NCI-H187 (cell line): ENCODE measurements at regions not wholly inside any gene's neighbourhood (a gene's known extent, or its start where the extent isn't known, plus 50 kb on each side); places are given as distances from the start of the nearest gene placed in this dataset.
"Not testable (repeated sequence)": the region's sequence is repeated elsewhere in the genome, so short reads cannot be mapped to it uniquely, and the experiment has no call there.

Source experiments
- DNase-seq, 2 experiments: peaks; one replicate each; lab custom pipeline; 2025; lab: John Stamatoyannopoulos, UW

DNA sequence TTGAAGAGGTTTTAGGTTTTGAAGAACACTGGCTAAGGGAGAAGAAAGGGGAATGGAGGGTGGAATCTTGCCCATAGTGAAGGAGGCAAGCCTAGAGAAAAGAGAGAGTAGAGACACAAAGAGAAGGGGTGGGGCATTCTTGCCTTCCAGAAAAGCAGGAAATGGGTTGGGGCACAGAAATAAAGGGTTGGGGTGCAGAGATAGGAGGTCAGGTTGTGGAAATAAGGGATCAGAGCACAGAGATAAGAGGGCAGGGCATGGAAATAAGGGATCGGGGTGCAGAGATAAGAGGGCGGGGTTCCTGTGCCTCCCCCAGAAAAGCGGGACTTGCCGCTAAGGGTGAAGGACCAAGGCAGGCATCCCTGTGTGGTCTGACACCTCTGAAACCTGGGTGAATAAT, 69.9 kb downstream of the ALG1L2 start:
- DNase-seq = not testable (repeated sequence)

DNA sequence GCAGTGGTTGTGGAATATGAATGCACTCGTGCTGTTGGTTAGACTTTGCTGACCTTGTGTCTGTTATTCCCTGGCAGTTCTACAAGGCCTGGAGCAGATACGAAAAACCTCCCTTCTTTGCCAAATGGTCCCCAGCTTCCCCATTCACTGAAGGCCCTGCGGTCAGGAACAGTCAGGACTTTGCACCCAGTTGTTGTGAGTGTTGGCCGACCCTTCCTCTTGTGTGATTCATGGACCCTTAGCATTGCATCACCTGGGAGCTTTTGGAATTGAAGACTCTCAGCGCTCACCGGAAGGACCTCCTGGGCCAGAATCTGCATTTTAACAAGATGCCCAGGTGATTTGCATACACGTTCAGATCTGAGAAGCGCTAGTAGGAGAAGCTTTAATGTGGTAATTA, 71.6 kb downstream of the ALG1L2 start:
- DNase-seq = not testable (repeated sequence)

DNA sequence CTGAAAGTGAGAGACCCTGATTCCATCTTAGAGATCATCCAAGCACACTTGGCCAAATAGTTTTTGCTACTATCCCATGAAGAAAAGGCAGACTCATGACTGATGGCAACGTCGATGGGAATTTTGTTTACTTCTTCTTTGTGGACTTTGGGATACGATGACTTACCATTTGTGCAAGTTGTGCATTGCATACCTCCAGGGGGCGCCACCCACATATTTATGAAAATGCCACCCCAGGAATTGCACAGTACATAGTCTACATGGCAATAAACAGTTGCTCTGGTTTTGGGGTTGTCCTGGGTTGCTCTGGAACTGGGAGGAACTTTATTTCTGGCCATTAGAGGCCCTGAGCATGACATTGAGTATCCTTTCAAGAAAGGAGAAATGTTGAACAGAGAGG, 73.8 kb downstream of the ALG1L2 start:
- DNase-seq = not testable (repeated sequence)

DNA sequence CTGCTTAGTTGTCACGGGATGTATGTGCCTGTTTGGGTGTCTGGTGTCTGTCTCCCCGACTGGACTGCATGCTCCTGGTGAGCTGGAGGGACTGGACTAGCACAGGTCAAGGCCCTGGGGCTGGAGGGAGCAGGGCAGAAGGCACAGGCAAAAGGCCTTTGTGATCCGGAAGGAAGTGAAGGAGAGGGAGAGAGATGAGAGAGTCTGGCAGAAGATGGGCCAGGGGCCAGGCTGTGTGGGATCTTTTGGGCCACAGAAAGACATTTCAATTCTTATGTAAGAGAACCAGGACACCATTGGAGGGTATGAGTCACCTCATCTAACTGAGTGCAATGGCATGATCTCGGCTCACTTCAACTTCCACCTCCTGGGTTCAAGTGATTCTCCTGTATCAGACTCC, 85.2 kb downstream of the ALG1L2 start:
- DNase-seq = not testable (repeated sequence)

DNA sequence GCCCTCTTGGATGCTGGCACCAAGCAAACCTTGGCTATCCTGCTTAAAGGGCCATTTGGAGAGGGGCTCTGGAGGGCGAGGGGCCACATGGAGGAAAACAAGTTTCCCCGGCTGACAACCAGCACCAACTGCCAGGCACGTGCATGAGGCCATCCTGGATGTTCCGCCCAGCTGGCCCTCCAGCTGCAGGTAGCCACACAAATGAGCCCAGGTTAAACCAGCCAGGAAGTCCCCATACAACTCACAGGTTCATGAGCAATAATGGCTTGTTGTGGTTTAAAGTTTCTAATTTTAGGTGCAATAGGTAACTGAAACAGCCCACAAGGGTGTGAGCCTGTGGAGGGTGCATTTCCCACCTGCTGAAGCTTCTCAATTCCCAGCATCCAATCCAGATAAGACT, 93.6 kb downstream of the ALG1L2 start:
- DNase-seq = not testable (repeated sequence)

DNA sequence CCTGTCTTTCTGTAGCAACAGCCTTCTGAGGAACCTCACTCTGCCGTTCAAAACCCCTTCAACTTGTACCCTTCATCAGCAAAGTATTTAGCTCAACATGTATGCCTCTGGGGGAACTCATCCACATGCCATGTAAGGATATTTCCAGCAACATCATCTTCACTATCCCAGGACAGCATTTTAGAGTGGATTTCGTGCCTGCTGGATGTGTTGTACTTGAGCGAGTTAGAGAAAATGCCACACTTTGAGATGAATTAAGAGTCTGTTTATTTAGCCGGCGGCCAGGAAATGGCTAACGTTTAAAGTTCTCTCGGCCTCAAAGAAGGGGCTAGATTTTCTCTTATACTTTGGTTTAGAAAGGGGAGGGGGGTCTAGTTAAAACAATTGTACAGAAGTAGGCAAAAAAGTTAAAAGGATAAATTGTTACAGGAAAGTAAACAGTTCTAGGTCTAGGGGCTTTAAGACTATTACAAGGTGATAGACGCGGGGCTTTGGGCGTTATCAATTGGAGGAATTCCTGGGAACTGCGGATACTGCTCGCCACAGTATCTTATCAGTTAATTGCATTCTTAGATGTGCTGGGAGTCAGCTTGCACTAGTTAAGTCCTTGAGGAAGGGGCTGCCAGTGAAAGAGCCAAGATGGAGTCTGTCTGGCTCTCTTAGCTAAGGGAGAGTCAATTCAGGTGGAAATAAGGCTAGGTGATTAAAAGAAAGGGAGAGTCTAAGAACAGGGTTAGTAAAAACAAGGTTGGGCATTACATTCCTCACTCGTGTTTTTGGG, 95.0 kb downstream of the ALG1L2 start:
- DNase-seq = not testable (repeated sequence)

DNA sequence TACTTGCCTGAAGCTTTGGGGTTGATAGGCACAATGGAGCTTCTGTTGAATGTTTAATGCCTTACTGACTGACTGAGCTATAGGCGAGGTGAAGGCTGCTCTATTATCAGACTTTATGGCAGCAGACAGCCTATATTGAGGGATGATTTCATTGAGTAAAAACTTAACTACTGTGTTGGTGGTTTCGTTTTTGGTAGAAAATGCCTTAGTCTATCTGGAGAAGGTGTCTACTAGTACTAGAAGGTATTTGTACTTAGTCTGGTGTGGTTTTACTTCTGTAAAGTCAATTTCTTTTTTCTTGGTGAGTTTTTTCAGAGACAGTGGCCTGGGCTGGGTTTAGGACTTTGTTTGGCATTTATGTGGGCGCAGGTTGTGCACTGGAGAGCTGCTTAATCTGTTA, 97.2 kb downstream of the ALG1L2 start:
- DNase-seq = not testable (repeated sequence)

- not testable (repeated sequence) for DNase-seq
These were observed 97.8 kb downstream of the ALG1L2 start for GRCh38 chr3:130179353-130179970.

- DNase-seq = not testable (repeated sequence)
These were observed 100.8 kb downstream of the ALG1L2 start for GRCh38 chr3:130182475-130182874.

- not testable (repeated sequence) for DNase-seq
These were observed 102.1 kb downstream of the ALG1L2 start for GRCh38 chr3:130183689-130184088.

DNA sequence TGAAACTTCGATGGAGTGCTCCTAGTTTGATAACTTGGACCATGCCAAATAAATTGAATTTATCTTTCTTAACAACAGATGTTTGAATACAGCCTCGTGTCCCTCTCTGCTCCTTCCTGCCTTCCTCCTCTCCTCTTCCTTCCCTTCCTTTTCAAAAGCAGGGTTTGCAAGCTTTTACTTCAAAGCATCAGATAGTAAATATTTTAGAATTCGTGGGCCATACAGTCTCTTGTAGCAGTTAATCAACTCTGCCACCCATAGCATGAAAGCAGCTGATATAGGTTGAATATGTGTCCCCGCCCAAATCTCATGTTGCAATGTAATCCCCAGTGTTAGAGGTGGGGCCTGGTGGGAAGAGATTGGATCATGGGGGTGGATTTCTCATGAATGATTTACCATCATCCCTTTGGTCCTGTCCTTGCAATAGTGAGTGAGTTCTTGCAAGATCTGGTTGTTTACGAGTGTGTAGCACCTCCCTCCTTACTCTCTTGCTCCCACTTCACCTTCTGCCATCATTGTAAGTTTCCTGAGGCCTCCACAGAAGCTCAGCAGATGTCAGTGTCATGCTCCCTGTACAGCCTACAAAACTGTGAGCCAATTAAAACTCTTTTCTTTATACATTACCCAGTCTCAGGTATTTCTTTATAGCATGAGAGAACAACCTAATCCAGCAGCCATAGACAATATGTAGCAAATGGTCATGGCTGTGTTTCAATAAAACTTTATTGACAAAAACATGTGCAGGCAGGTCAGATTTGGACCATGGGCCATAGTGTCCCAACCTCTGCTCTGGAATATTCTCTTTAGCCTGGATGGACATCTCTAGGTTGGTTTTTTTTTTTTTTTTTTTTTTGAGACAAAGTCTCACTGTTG, 102.8 kb downstream of the ALG1L2 start:
- DNase-seq = not testable (repeated sequence)

DNA sequence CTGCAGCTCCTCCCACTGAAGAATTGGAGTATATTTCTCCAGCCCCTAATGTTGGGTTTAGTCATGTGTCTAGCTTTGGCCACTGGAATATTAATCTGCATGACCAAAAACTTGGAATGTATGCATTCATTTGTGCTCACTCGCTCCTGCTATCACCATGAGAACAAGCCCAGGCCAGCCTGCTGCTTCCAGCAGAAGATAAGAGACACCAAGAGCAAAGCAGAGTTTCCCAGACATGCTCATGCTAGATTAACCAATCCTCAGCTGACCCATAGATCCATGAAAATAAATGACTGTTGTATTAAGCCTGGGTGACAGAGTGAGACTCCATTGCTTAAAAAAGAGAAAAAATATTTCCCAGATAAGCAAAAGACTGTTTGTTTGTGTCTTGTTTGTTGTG, 119.6 kb downstream of the ALG1L2 start:
- DNase-seq = not testable (repeated sequence)

GRCh38 chr3:130203633-130204032, 122.0 kb downstream of the ALG1L2 start:
- DNase-seq = not testable (repeated sequence)

GRCh38 chr3:130227540-130227939, 117.9 kb upstream of the COL6A5 start:
- DNase-seq = no peak

DNA sequence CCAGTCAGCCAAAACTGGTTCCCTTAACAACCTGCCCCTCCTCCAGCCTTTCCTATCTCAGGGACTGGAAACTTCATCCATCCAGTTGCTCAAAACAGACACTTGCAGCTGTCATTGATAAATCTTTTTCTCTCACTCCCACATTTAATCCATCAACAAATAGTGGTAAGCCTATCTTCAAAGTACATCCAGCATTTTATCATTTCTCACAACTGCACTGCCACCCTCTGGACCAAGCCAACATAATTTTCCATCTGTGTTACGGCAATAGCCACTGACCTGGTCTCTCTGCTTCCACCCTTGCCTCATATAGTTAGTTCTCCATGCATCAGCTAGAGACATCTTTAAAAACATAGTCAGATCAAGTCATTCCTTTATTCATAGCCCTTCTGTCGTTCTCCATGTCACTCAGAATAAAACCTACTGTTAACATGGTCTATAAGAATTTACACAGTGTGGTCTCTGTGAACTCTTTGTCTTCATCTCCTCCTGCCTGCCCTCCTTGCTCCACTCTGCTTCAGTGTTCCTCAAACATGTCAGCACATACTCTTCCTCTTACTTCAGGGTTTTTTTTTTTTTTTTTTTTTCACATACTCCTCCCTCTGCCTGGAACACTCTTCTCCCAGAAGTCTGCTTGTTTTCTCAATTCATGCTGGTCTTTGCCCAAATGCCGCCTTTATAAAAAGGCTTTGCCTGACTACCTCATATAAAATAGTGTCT, 102.5 kb upstream of the COL6A5 start:
- DNase-seq = no peak

GRCh38 chr3:130243808-130244207, 101.7 kb upstream of the COL6A5 start:
- DNase-seq = no peak

GRCh38 chr3:130250982-130251381, 94.5 kb upstream of the COL6A5 start:
- DNase-seq = no peak

- DNase-seq = no peak
These were observed 90.0 kb upstream of the COL6A5 start for GRCh38 chr3:130255442-130255841.

GRCh38 chr3:130256821-130257340, 88.6 kb upstream of the COL6A5 start:
- DNase-seq = no peak

DNA sequence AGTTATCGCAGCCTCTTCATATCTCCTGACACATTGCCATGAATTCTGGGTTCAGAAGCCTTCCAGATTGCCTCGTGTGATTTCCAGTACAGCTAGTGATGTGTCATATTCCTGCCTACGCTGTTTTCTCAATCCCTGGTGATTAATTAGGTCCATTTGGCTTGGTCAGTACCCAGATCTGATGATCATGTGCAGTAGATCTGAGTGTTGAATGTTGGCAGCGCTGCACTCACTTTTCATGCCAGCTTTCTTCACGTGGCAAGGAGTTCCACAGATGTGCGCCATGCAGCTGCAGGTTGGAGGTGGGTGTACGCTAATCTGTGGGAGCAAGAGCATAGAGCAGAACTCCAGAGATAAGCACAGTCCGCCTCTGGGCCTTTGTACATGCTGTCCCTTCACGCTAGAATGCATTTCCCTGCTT, 86.9 kb upstream of the COL6A5 start:
- DNase-seq = no peak

DNA sequence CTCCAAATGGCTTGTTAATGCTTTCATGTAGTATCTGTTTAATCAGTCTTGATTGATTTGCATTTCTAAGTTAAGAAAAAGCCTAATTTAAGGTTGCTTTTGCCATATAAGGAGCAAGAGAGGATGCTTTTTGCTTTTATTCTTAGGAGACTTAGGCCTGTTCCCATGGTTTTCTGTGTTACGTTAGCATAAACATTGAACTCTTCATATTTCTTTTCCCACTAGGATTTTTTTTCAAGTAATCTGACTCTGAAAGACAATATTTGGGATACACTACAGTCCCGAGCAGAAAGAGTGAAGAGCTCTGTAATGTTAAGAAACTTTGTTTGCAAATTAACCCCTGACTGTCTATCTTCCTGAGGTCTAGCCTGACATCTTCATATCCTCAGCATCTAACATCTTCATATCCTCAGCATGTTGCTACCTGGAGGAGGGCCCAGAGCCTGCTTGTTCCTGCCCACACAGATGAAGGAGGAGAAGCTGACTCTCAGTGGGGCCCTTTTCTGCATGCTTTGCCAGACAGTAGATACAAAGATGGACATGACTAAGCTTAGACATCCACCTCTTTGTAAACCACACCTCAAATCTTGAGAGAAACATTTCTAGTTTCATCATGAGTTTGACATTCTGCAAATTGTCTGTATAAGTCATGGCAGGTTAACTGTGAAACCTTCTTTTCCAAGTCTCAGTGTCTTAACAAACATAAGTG, 86.2 kb upstream of the COL6A5 start:
- DNase-seq = no peak
